Osteocyte (in vitro differentiated cells): ENCODE measurements at regions not wholly inside any gene's neighbourhood (a gene's known extent, or its start where the extent isn't known, plus 50 kb on each side); places are given as distances from the start of the nearest gene placed in this dataset.
A peak's percentile ranks its signal among the peaks of the same experiment; 100 is the strongest.
"Not testable (repeated sequence)": the region's sequence is repeated elsewhere in the genome, so short reads cannot be mapped to it uniquely, and the experiment has no call there.

Experiments used
- DNase-seq: peaks from one replicate; pipeline ENCODE4 v3.0.0; 2021; ENCODE audit warnings: mixed read lengths; ENCODE audit not compliant: unreplicated experiment; ENCODE audit errors: extremely low spot score
- H3K27ac Mint-ChIP-seq: one replicate; pipeline ENCODE4 v1.8.0; 2021; ENCODE audit warnings: mild to moderate bottlenecking, mixed read lengths; ENCODE audit not compliant: unreplicated experiment
- H3K27me3 Mint-ChIP-seq: one replicate; pipeline ENCODE4 v1.8.0; 2021; ENCODE audit warnings: mixed read lengths; ENCODE audit not compliant: unreplicated experiment
- H3K36me3 Mint-ChIP-seq: one replicate; pipeline ENCODE4 v1.8.0; 2021; ENCODE audit warnings: mixed read lengths; ENCODE audit not compliant: unreplicated experiment
- H3K4me1 Mint-ChIP-seq: one replicate; pipeline ENCODE4 v1.8.0; 2021; ENCODE audit warnings: mixed read lengths; ENCODE audit not compliant: unreplicated experiment
- H3K4me3 Mint-ChIP-seq: one replicate; pipeline ENCODE4 v1.8.0; 2021; ENCODE audit warnings: mild to moderate bottlenecking, moderate library complexity, mixed read lengths; ENCODE audit not compliant: unreplicated experiment
- H3K9me3 Mint-ChIP-seq: one replicate; pipeline ENCODE4 v1.8.0; 2021; ENCODE audit warnings: mixed read lengths; ENCODE audit not compliant: unreplicated experiment
- TF ChIP-seq, protein P1 (sequence below): fragments of 200-600 bp; sonication (generic); IDR thresholded peaks from 2 replicates; pipeline ENCODE4 v1.5.0; 2021; ENCODE audit warnings: antibody characterized with exemption, mild to moderate bottlenecking, moderate library complexity

DNA sequence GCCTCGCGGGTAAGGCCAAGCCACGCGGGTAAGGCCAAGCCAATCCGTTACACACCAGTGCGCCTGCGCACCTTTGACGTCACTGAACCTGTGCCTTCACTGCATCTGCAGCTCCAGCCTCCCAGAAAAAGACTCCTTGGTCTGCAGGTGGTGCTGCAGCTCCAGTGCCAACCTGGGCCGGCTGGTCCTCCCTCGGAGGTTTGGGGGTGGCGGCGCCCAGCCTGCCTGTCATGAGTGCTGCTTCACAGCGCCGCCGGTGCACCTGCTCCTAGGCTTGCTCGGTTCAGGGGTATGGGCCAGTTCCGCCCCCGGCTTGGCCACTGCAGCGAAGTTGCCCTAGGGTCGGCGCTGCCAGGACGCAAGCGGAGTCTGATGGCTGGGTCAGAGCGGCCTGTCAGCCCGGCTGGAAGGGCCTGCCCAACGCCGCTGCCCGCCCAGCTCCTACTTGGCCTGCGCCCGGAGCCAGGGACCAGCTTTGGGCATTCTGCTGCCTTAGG lies 146.6 kb downstream of the USP22 start:
- Mint-ChIP-seq H3K4me1 (peaks cover 29% of the 10 kb centered on the region), H3K4me3 (no peak overlapping the region), H3K9me3 (no peaks in the 10 kb centered on the region), H3K27ac (no peak overlapping the region), H3K27me3 (no peaks in the 10 kb centered on the region), H3K36me3 (peaks cover 21% of the 10 kb centered on the region)
- DNase-seq: no peak
- TF ChIP-seq, protein P1, sequence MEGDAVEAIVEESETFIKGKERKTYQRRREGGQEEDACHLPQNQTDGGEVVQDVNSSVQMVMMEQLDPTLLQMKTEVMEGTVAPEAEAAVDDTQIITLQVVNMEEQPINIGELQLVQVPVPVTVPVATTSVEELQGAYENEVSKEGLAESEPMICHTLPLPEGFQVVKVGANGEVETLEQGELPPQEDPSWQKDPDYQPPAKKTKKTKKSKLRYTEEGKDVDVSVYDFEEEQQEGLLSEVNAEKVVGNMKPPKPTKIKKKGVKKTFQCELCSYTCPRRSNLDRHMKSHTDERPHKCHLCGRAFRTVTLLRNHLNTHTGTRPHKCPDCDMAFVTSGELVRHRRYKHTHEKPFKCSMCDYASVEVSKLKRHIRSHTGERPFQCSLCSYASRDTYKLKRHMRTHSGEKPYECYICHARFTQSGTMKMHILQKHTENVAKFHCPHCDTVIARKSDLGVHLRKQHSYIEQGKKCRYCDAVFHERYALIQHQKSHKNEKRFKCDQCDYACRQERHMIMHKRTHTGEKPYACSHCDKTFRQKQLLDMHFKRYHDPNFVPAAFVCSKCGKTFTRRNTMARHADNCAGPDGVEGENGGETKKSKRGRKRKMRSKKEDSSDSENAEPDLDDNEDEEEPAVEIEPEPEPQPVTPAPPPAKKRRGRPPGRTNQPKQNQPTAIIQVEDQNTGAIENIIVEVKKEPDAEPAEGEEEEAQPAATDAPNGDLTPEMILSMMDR: no peak

DNA sequence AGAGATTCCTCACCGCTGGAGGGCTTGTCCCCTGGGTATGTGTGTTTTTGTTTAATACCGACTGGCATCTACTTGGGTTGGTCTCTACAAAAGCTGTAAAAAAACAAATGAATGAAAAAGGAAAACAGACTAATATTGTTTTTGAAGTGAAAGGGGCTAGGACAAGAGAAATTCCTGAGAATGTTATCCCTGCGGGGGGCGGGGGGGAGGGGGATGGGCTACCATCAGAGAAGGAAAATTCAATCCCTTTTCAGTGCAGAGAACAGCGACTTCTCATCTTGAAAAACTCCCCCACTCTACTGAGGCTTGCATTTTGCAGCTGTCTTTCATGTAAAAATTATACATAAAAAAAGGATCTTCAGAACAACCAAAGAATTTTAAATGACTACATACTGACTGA lies 144.1 kb downstream of the USP22 start:
- peak overlapping the region; percentile 80 for H3K27ac Mint-ChIP-seq

DNA sequence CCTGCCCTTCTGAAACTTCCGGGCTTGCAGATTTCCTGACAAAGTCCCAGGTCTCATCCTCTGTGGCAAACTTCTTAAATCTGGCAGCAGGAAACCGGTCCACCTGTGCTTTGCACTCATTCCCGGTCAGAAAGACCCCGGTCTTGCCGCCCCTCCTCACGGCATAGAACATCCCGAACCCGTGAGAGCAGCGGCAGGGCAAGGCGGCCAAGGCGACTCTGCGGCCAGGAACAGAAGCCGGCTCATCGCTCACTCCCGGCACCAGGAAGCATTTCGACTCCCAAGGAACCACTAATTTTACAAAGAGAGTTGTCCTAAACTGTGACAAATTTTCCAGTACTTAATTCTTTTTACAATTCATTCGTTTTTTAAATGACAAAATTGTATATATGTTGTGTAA lies 140.3 kb downstream of the USP22 start:
- H3K27ac Mint-ChIP-seq, H3K27me3 Mint-ChIP-seq, H3K4me3 Mint-ChIP-seq, DNase-seq, H3K9me3 Mint-ChIP-seq: not testable (repeated sequence)
- Mint-ChIP-seq H3K36me3 (peaks cover 26% of the 10 kb centered on the region), H3K4me1 (peaks cover 38% of the 10 kb centered on the region)

More for the DNA sequence above, 144.1 kb downstream of the USP22 start:
- peak overlapping the region; percentile 57 for H3K4me3 Mint-ChIP-seq
- H3K36me3 Mint-ChIP-seq: peaks cover 39% of the 10 kb centered on the region
- not testable (repeated sequence) for DNase-seq, H3K27me3 Mint-ChIP-seq, H3K9me3 Mint-ChIP-seq
- H3K4me1 Mint-ChIP-seq: peaks cover 37% of the 10 kb centered on the region

DNA sequence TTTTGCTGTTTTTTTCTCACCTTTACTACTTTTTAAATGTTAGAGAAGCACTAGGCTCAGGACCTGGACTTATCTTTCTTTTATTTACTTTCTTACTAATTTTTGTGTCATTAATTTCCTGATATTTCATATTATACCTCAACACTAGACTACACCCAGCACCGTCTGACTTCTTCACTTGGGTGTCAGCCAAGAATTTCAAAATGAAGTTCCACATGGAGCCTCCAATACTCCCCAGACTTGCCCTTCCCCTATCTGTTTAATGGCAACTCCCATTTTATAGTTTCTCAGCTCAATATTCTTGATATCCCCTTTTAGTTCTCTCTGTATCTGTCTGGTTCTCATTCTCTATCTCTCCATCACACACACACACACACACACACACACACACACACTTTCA lies 139.3 kb downstream of the USP22 start:
- H3K27me3 Mint-ChIP-seq: not testable (repeated sequence)
- peak overlapping the region; percentile 56 for H3K27ac Mint-ChIP-seq

DNA sequence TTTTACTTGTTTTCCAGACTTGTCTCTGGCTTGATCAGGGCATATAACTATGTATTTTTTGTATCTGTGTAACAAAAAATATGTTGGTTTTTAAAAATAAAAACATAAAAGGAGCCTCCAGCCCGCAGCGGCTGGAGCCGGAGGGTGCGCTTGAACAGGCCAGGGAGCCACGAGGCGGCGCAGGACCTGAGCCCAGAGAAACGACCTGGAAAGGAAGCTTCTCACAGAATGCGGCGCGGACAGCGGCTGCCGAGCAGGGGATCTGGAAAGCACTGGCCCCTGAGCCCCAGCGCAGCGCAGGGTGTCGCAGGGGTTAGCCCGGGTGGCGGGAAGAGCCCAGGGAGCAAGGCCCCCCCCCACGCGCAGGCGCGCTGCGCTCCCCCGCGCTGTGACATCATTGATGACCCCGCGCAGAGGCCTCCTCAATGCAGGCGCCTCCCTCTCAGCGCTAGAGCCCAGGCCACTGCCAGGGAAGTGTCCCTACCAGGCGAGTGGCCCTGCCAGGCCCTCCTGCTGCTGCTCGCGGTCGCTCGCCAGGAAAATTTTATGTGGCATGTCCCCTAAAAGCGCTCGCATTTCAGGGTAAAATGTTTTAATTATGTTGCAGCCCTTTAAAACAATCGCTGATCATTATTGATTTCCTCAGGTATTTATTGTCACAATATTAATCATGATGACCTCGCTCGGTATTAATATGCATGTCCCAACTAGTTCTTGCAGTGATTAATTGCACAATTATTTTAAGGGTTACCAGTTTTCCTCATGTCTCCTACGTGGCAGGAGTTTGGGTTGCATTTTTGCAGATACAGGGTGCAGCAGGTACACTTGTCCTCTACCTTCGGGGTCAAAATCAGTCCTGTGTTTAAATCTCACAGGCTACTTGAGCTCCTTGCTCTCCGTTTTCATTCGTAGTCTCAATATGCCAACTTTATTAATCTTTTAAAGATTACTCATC lies 134.2 kb downstream of the USP22 start:
- Mint-ChIP-seq H3K36me3 (peaks cover 6% of the 10 kb centered on the region), H3K27ac (peak overlapping the region; percentile 68), H3K9me3 (no peaks in the 10 kb centered on the region), H3K4me3 (peak overlapping the region; percentile 57), H3K4me1 (peaks cover 28% of the 10 kb centered on the region), H3K27me3 (no peaks in the 10 kb centered on the region)
- peak; percentile 88 for DNase-seq
- TF ChIP-seq, protein P1: peak; percentile 70

More for the DNA sequence above, 139.3 kb downstream of the USP22 start:
- not testable (repeated sequence) for H3K9me3 Mint-ChIP-seq, H3K4me3 Mint-ChIP-seq, DNase-seq
- peaks cover 24% of the 10 kb centered on the region for H3K36me3 Mint-ChIP-seq
- peaks cover 36% of the 10 kb centered on the region for H3K4me1 Mint-ChIP-seq

DNA sequence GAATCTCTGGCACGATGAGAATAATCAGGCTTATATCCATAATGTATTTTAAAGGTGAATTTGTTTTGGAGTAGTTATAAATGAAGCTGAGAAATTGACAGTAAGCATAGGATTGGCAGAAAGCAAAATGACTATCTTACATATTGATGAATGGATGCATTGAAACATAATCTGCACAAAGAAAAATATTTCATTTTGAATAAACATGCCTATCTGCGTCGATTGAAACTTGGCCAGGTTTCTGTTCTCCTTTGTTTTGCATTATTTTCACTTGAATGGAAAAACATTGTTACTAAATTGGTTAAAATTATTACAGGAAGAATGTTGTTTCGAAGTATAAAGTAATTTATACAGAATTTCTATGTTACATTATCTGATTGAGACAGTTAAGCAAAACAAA lies 128.2 kb downstream of the USP22 start:
- Mint-ChIP-seq H3K4me3 (no peak overlapping the region), H3K27ac (peak overlapping the region; percentile 68), H3K36me3 (peaks cover 21% of the 10 kb centered on the region), H3K4me1 (peaks cover 32% of the 10 kb centered on the region), H3K9me3 (no peaks in the 10 kb centered on the region), H3K27me3 (no peaks in the 10 kb centered on the region)
- DNase-seq: no peak
- TF ChIP-seq, protein P1: no peak
